Astrocyte (in vitro differentiated cells and primary cell): ENCODE measurements at regions not wholly inside any gene's neighbourhood (a gene's known extent, or its start where the extent isn't known, plus 50 kb on each side); places are given as distances from the start of the nearest gene placed in this dataset.

Experiments
- CTCF ChIP-seq: IDR thresholded peaks from 2 replicates; pipeline ENCODE4 v1.5.1; 2011; ENCODE audit warnings: low read depth, mild to moderate bottlenecking, inconsistent platforms, low read length, moderate library complexity; ENCODE audit not compliant: insufficient read depth
- EZH2 ChIP-seq: IDR thresholded peaks from 2 replicates; pipeline ENCODE4 v1.6.1; 2012; ENCODE audit warnings: mild to moderate bottlenecking, low read length, inconsistent platforms; ENCODE audit not compliant: insufficient read depth

DNA sequence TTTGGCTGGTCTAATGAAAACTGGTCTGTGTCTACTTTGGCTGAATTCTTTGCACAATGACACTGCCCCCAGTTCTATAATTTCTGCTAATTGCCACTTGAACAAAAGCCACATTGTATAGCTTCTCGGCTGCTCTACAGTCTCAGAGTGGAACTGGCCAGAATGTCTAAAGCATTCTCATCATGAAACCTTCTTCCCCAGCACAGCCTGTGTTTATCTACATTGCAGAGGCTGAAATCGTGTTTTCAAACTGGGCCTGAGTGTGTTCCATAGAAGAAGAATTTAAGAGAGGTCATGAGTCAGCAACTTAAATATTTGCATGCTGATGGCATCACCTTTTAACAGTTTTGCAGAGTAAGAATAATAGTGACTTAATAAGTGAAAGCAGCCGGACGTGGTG, 177.2 kb downstream of the BUB3 start:
- TF ChIP-seq CTCF: no peak
- no peak for TF ChIP-seq EZH2
